Thoracic aorta (tissue), 2 donors: ENCODE measurements at regions not wholly inside any gene's neighbourhood (a gene's known extent, or its start where the extent isn't known, plus 50 kb on each side); places are given as distances from the start of the nearest gene placed in this dataset.
"Not testable (repeated sequence)": the region's sequence is repeated elsewhere in the genome, so short reads cannot be mapped to it uniquely, and the experiment has no call there.

Experiments
- ATAC-seq: fragments of 150-250 bp; one replicate; pipeline ENCODE4 v1.8.0; 2017; ENCODE audit warnings: low read depth; ENCODE audit not compliant: insufficient number of reproducible peaks, low FRiP score
- DNase-seq: peaks from one replicate; pipeline ENCODE4 v3.0.0-alpha.2; 2020; ENCODE audit warnings: low spot score
- H3K27ac ChIP-seq, 2 donors: fragments of 200-600 bp; sonication (generic); 1 replicate in 1 of 2; 2 replicates in 1 of 2; pipeline ENCODE4 v1.5.1; 2016; ENCODE audit warnings: mild to moderate bottlenecking in 2 of 2, moderate library complexity in 2 of 2
- H3K27me3 ChIP-seq: fragments of 200-600 bp; sonication (generic); replicated peaks from 2 replicates; pipeline ENCODE4 v1.6.0; 2016; ENCODE audit warnings: mild to moderate bottlenecking; ENCODE audit not compliant: insufficient read depth
- H3K36me3 ChIP-seq: fragments of 200-600 bp; sonication (generic); one replicate; pipeline ENCODE4 v1.5.1; 2016
- H3K4me1 ChIP-seq, 2 donors: fragments of 200-600 bp; sonication (generic); 1 replicate in 1 of 2; 2 replicates in 1 of 2; pipeline versions ENCODE4 v1.5.1 to v1.6.0; 2016; ENCODE audit warnings: low read depth in 2 of 2, mild to moderate bottlenecking in 1 of 2; ENCODE audit not compliant: control insufficient read depth in 1 of 2
- H3K4me3 ChIP-seq: fragments of 200-600 bp; sonication (generic); 2 replicates; pipeline ENCODE4 v1.5.1; 2016; ENCODE audit warnings: mild to moderate bottlenecking
- H3K9me3 ChIP-seq: fragments of 200-600 bp; sonication (generic); 2 replicates; pipeline ENCODE4 v1.5.1; 2016
- TF ChIP-seq, protein P1 (sequence below): fragments of 200-600 bp; sonication (generic); IDR thresholded peaks from one replicate; pipeline ENCODE4 v1.5.1; 2019; ENCODE audit warnings: antibody characterized with exemption

DNA sequence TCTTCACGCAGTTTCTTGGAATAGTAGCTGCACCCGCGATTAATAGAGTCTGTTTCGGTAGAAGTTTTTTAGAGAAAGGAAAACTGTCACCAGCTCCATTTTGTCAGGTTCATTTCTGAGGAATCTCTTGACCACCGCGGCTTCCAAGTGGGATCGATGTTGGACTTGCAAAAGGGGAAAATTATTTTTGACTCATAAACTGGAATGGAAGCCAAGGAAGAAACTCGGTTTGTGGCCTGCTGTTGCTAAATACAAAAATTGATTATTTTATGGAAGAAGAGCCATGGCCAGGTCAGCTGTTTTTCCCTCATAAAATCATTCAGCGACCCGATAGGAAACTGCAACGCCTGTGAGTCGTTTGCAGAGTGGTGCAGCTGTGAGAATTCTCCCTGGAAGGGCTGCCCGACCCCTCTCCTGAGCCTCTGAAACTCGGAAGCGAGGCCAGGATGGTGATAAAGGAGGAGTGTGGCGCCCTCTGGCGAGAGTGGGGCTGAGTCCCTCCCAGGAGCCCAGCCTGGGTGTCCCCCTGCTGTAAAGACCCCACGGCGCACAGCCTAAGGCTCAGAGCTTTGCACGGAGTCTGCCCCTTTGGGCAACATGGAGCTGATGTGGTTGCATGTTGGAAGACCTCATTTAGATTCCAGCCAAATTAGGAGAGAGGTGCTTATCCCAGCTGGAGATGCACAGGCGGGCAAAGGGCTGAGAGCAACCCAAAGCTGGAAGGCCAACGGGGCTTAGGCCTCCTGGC is 83.6 kb upstream of the SLC25A33 start:
- Histone ChIP-seq H3K36me3 (no peaks in the 10 kb centered on the region), H3K9me3 (no peaks in the 10 kb centered on the region), H3K27ac (no peak overlapping the region), H3K4me3 (no peak overlapping the region), H3K27me3 (no peaks in the 10 kb centered on the region), H3K4me1 (peaks cover 3 to 24% of the 10 kb centered on the region in 2 donors)
- DNase-seq (no peak), ATAC-seq (no peak)
- TF ChIP-seq, protein P1, sequence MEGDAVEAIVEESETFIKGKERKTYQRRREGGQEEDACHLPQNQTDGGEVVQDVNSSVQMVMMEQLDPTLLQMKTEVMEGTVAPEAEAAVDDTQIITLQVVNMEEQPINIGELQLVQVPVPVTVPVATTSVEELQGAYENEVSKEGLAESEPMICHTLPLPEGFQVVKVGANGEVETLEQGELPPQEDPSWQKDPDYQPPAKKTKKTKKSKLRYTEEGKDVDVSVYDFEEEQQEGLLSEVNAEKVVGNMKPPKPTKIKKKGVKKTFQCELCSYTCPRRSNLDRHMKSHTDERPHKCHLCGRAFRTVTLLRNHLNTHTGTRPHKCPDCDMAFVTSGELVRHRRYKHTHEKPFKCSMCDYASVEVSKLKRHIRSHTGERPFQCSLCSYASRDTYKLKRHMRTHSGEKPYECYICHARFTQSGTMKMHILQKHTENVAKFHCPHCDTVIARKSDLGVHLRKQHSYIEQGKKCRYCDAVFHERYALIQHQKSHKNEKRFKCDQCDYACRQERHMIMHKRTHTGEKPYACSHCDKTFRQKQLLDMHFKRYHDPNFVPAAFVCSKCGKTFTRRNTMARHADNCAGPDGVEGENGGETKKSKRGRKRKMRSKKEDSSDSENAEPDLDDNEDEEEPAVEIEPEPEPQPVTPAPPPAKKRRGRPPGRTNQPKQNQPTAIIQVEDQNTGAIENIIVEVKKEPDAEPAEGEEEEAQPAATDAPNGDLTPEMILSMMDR, result peak; percentile 77

DNA sequence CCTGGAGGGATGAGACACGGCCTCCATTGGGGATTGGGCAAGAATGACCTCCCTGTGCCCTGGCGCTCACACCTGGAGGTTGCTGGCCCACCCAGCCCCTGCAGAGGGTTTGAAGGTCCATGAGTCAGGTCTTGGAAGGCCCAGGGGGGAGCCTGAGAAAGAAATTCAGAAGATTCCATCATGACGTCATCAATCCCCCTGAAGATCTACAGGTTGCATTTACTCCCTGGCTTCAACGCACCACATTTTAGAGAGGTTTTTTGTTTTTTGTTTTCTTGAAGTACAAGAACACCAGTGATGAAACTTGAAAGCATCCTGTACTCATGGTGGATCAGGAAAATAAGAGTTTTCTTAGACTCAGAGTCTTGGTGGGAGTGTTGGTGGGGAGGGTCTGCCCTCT is 82.4 kb upstream of the SLC25A33 start:
- DNase-seq (no peak), ATAC-seq (no peak)
- Histone ChIP-seq H3K27ac (no peak overlapping the region), H3K36me3 (no peaks in the 10 kb centered on the region), H3K27me3 (no peaks in the 10 kb centered on the region), H3K4me1 (peaks cover 3 to 24% of the 10 kb centered on the region in 2 donors), H3K9me3 (no peaks in the 10 kb centered on the region), H3K4me3 (no peak overlapping the region)
- TF ChIP-seq, protein P1, result no peak

DNA sequence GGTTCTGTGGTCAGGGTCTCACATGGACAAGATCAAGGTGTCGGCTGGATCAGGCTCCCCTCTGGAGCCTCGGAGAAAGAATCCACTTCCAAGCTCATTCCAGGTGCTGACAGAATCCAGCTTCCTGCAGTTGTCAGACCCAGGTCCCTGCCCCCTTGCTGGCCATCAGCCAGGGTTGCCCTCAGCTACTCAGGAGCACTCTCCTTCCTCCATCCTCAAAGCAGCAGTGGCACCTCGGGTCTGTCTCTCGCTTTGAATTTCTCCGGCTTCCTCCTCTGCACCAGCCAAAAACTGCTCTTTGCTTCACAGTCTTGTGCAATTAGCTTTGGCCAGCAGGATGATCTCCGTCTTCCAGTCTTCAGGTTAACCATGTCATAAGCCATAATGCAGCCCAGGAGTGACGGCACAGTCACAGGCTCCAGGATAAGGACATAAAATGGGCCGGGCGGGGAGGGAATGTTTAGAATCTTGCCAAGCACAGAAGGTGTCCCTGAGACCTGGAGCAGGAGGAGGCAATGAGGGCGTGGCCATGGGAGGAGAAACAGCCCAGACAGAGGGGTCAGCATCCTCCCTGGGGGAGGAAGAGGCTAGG is 79.4 kb upstream of the SLC25A33 start:
- H3K4me3 ChIP-seq, result no peak overlapping the region
- no peaks in the 10 kb centered on the region for H3K9me3 ChIP-seq
- ATAC-seq (no peak), DNase-seq (no peak)
- TF ChIP-seq, protein P1, result no peak
- peaks cover 3 to 9% of the 10 kb centered on the region in 2 donors for H3K4me1 ChIP-seq
- H3K27me3 ChIP-seq, result no peaks in the 10 kb centered on the region
- H3K36me3 ChIP-seq, result no peaks in the 10 kb centered on the region
- no peak overlapping the region for H3K27ac ChIP-seq

DNA sequence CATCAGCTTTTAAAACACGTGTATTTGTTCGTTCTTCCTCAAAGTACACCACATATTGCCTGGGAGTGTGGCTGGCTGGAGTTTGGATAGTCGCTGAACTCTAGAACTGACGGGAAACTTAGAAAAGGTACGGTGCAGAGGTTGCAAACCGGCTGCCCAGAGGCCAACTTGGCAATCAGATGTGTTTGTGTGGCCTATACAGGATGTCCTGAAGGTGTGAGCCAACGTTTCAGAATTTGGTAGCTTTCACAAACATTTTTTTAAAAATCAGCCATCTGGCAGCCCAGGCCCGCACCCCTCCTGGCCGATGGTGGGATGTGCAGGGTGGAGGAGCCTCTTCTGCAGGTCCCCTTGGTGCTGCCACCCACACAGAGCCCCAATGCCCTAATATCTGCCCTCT is 73.6 kb upstream of the SLC25A33 start:
- no peak for DNase-seq
- Histone ChIP-seq H3K27me3 (no peaks in the 10 kb centered on the region), H3K4me1 (peaks cover 3 to 11% of the 10 kb centered on the region in 2 donors), H3K36me3 (no peaks in the 10 kb centered on the region), H3K4me3 (no peak overlapping the region), H3K27ac (no peak overlapping the region), H3K9me3 (no peaks in the 10 kb centered on the region)
- no peak for ATAC-seq
- TF ChIP-seq, protein P1, result no peak

DNA sequence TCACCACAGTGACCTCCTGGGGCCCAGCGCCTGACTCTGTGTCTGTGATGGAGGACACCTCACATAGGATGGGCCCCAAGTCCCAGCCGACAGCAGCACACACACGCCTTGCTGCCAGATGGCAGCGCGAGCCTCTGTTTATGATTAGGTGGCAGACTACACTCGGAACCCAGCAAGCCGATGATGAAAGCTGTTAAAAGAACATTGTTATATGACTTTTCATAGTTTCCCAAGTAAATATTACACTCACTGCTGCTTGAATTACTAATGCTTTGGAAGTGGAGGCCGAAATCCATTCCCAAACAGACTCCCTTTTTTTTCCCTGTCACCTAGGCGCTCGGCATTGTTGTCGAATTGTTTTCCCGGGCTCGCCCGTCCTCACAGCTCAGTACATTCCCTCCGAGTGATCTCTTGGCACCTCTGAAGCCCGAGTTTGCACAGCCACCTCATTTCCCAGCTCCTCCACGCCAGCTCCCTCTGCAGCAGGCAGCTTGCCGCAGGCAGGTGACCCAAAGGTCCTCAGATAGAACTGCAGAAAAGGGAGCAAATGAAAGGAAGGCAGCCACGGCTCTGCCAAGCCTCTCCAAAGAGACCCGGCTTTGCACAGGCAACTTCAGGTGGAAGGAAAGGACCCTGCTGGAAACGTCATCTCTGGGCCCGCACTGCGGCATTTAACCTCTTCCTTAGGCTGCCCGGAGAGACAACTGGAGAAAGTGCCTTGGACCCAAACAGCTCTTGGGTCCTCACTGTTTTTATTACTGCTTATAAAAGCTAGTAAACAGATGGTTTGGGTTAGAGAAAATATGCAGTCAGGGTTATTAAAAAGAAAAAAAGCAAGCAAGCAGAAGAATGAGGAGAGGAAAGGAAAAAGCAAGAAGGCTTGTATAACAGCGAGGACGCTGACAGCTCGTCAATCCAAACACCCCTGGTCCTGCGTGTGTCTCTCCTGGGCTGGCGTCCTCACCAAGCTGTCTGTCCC is 72.2 kb upstream of the SLC25A33 start:
- ATAC-seq (peak; percentile 69), DNase-seq (peak; percentile 36)
- Histone ChIP-seq H3K9me3 (no peaks in the 10 kb centered on the region), H3K27ac (peak overlapping the region; percentile 62 to 64), H3K4me1 (peaks cover 3 to 11% of the 10 kb centered on the region in 2 donors), H3K36me3 (no peaks in the 10 kb centered on the region), H3K4me3 (peak overlapping the region; percentile 54), H3K27me3 (no peaks in the 10 kb centered on the region)
- TF ChIP-seq, protein P1, result no peak

DNA sequence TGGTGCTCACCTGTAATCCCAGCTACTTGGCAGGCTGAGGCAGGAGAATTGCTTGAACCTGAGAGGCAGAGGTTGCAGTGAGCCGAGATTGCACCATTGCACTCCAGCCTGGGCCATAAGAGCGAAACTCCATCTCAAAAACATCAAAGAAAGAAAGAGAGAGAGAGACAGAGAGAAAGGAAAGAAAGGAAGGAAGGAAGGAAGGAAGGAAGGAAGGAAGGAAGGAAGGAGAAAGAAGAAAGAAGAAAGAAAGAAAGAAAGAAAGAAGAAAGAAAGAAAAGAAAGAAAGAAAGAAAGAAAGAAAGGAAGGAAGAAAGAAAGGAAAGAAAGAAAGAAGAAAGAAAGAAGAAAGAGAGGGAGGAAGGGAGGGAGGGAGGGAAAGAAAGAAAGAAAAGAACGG is 69.4 kb upstream of the SLC25A33 start:
- not testable (repeated sequence) for H3K27ac ChIP-seq, H3K9me3 ChIP-seq, H3K36me3 ChIP-seq, ATAC-seq, H3K4me3 ChIP-seq, H3K27me3 ChIP-seq, DNase-seq
- H3K4me1 ChIP-seq, result peaks cover 3 to 11% of the 10 kb centered on the region in 2 donors
